M059J (cell line): ENCODE measurements at regions not wholly inside any gene's neighbourhood (a gene's known extent, or its start where the extent isn't known, plus 50 kb on each side); places are given as distances from the start of the nearest gene placed in this dataset.

ENCODE experiments used
- DNase-seq: peaks from one replicate; pipeline ENCODE4 v3.0.0-alpha.2; 2012; ENCODE audit warnings: low read depth

DNA sequence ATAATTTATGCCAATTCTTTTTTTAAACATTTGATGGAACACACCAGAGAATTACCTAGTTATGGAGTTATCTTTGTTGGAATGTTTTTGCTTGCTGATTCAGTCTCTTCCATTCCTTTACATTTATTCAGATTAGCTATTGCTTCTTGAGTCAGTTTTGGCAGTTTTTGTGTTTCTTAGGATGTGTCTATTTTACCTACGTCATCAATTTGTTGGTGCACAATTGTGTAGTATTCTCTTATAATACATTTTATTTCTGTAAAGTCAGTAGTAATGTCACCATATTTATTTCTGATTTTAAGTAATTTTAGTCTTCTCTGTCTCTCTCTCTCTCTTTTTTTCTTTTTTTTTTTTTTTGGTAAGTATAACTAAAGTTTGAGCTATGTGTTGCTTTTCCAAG lies 929.5 kb upstream of the RAG2 start:
- DNase-seq: no peak

DNA sequence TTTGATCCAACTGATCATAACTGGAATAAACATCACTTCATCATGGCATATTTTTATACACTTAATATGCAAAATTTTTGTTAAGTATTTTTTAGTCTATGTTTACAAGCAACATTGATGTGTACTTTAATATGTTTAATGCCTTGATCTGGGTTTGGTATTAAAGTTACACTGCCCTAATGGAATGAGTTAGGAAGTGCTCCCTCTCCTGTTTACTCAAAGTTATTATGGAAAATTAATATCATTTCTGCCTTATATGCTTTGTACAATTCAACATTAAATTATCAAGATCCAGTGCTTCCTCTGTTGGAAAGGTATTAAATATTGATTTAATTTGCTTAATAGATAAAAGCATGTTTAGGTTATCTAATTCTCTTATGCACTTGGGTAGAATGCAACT lies 927.3 kb upstream of the RAG2 start:
- DNase-seq: no peak

DNA sequence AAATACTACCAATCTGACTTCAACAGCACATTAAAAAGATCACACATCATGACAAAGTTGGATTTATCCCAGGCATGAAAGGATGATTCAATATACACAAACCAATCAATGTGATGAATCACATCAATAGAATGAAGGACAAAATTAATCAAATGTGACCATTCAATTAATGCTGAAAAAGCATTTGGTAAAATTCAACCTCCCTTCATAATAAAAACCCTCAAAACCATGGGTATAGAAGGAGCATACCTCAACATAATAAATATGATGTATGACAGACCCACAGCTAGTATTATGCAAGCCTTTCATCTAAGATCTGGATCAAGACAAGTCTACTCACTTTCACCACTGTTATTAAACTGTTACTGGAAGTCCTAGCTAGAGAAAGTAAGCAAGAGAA lies 921.7 kb upstream of the RAG2 start:
- DNase-seq: no peak

- peak; percentile 18 for DNase-seq
Measured at GRCh38 chr11:37512156-37512780, 914.2 kb upstream of the RAG2 start.

GRCh38 chr11:37511425-37511933 lies 913.4 kb upstream of the RAG2 start:
- DNase-seq: peak; percentile 61

DNA sequence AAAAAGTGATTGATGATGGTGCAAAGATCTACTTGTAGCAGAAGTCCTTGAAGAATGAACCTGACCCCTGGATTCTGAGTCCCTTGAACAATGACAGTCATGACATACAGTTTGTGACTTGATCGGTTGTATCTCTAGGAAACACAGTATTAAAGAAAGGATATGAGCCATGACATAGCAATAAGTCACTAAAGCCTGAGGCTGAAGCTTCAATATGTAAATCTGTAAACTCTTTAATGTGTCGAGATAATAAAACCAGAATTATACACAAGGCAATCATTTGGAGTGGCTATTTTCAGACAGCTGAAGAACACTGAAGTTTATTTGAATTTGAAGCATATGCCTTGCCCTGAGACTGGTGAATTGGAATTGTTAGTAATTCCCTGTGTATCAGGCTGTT lies 911.5 kb upstream of the RAG2 start:
- peak; percentile 29 for DNase-seq

DNA sequence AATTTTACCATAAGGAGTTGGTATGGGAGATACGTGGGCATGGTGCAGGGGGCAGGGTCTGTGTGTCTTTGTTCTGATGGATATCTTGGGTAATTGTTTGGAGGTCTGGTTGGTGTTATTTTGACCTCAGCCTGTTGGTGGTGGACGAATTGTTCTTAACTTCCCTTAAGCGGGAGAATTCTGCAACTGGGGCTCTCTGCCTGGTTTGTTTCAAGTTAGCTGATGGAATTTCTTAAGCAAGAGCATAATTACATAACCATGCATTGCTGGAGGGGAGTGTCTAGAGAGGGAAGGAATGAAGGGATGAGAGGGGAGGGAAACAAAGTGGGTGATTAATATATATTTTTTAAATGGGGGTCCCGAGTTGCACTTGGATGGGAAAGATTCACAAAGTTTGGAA lies 908.5 kb upstream of the RAG2 start:
- DNase-seq: no peak

DNA sequence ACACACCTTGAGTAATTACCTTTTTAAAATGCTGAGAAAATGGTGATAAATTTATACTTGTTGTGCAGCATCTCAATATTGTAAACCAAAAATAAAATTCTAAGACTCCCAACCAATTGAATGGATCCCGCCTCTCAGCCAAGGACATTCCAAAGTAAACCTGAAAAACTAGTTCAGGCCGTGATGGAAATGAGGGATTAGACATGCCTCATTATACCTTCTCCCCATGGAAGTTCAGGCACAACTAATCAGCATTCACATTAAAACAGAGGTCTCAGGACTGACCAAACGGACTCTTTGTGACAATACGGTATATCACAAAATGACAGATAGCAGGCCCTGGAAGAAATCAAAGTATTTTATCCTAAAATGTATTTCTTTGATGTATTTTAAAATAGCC lies 907.4 kb upstream of the RAG2 start:
- DNase-seq: no peak

DNA sequence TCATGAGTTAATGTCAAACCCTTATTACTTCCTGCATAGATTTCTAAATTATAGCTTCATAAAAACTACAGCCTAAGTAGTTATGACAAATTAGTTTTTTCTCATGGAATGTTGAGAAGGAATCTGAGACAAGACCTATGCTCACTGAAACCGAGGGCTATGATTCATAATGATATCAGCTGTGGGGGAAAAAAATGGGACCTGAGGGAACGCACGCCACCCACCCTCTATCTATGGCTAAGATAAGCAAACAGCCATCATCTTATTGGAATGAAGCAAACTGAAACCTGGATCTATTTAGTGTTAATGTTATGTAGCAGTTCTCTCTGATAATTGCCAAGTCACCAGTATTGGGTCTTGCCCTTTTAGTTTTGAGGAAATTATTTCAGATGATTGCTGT lies 906.9 kb upstream of the RAG2 start:
- DNase-seq: peak; percentile 82

DNA sequence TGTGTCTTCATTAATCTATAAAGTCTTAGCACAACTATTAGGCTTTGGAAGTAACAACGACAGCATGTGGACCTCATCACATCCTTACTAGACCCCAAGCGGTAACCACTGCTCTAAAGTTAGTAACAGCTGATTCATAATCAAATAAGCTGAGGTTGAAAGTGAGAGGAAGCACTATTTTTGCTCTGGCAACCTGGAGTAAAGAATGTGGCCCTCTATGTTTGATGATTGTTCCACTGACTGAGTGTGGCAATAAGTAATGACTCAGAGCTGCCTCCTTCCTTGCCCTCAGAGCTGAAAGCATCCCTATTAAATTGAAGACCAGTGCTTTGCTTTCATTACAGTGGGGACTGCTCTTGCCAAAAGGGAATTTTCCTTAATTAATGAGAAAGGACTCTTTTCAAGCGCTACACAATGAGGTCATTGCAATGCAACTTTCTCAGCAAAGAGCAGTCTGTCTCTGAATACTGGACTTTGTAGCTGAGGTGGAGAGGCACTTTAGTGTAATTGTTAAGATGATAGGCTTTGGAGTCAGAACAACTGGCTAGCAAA lies 906.1 kb upstream of the RAG2 start:
- DNase-seq: peak; percentile 94

- no peak for DNase-seq
Measured at GRCh38 chr11:37503411-37504059, 905.5 kb upstream of the RAG2 start.

GRCh38 chr11:37502202-37502601 lies 904.2 kb upstream of the RAG2 start:
- DNase-seq: peak; percentile 29

GRCh38 chr11:37500425-37500824 lies 902.4 kb upstream of the RAG2 start:
- DNase-seq: peak; percentile 77

DNA sequence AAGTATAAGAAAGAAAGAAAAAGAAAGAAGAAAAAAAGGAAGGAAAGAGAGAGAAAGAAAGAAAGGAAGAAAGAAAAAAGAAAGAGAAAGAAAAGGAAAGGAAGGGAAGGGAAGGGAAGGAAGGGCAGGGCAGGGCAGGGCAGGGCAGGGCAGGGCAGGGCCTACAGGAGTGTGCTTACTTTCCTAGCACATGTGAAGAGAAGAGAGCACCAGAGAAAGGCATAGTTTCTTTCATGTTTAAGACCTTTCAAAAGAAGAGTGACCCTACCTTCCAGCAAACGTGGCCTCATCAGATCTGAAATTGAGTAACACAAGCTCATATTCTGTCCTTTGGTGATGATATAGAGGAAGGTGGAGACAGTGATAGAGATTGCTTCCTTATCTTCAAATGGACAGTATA lies 899.3 kb upstream of the RAG2 start:
- no peak for DNase-seq

DNA sequence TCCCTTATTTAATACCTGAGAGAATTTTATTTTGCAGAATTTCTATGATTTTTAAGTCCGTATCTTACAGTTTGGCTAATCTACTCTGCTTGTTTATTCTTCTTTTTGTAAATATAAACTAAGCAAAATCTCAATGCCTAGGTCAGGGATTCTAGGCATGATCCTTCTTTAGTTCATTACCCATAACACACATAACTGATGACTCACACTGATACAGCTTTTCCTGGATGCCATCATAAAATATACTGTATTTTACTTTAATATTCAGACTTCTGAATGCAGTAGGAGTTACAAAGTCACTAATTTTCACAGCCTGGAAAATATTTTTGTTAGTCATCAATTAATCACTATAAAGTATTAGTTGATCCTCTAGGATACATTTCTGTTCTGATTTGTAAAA lies 898.2 kb upstream of the RAG2 start:
- no peak for DNase-seq

DNA sequence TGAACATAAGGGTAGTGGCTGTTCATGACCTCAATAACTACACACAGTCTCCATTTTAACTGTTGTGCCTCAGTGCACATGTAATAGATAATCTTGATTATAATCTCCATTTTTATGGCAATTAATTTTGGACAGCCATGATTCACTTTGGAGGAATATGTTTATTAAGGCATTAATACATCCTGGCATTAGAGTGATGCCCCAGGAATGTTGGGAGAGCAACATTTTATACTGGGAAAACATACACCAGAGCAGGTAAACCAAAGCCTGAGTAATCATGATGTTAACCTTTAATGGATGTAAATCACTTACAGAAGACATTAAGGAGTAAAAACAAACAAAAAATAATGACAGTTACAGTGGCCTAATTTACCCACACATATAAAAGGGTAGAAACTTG lies 886.3 kb upstream of the RAG2 start:
- DNase-seq: no peak

GRCh38 chr11:37483761-37484160 lies 885.7 kb upstream of the RAG2 start:
- peak; percentile 10 for DNase-seq

- no peak for DNase-seq
Measured at GRCh38 chr11:37474889-37475288, 876.9 kb upstream of the RAG2 start.

- DNase-seq: no peak
Measured at GRCh38 chr11:37468344-37468743, 870.3 kb upstream of the RAG2 start.

- no peak for DNase-seq
Measured at GRCh38 chr11:37465221-37465620, 867.2 kb upstream of the RAG2 start.

DNA sequence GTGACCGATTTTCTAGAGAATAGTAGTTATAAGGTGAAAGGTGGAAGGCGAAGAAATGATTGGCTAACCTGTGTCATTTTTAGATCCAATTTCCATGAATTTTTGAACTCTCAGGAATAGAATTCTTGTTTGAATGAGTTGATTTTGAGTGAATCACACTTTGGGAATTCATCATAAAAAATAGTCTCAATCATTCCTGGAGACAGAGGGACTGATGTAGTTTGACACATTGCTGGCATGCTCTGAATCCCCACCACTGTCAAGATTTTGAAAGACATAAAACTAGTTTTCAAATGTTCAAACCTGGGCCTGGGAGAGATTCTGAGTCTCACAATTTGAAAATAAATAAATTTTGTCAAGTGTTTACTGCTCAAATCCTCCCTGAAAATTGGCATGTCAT lies 861.4 kb upstream of the RAG2 start:
- peak; percentile 28 for DNase-seq

- no peak for DNase-seq
Measured at GRCh38 chr11:37456746-37457145, 858.7 kb upstream of the RAG2 start.

DNA sequence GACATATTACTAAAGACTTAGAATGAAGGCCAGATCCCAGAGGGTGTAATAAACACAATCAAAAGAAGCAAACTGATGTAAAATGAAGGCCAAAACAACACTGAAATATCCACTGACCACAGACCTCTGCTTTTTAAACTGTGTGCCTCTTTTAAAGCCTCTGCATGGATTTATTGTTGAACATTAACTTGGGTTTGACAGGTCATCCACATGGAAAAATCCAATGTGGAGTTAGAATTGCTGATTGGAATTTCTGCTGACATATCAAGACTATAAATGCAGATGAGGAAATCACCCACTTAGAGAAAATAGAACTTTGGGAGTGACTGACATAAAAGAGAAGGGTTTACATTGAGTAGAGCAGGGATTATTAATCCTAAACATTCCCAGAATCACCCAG lies 853.9 kb upstream of the RAG2 start:
- no peak for DNase-seq
